Omental fat pad (tissue), 3 donors: ENCODE measurements at regions not wholly inside any gene's neighbourhood (a gene's known extent, or its start where the extent isn't known, plus 50 kb on each side); places are given as distances from the start of the nearest gene placed in this dataset.
"Not testable (repeated sequence)": the region's sequence is repeated elsewhere in the genome, so short reads cannot be mapped to it uniquely, and the experiment has no call there.

Experiments
- ATAC-seq: fragments of 150-250 bp; one replicate; pipeline ENCODE4 v1.9.1; 2016; ENCODE audit warnings: mild to moderate bottlenecking, moderate library complexity; ENCODE audit not compliant: low FRiP score
- DNase-seq: peaks from one replicate; pipeline ENCODE4 v3.0.0-alpha.2; 2019; ENCODE audit warnings: low spot score
- CTCF ChIP-seq, 3 donors: fragments of 450-650 bp; IDR thresholded peaks; one replicate each; pipeline ENCODE4 v1.5.1; 2016 to 2017; ENCODE audit warnings: antibody characterized with exemption in 3 of 3, mild to moderate bottlenecking in 3 of 3, moderate library complexity in 2 of 3

DNA sequence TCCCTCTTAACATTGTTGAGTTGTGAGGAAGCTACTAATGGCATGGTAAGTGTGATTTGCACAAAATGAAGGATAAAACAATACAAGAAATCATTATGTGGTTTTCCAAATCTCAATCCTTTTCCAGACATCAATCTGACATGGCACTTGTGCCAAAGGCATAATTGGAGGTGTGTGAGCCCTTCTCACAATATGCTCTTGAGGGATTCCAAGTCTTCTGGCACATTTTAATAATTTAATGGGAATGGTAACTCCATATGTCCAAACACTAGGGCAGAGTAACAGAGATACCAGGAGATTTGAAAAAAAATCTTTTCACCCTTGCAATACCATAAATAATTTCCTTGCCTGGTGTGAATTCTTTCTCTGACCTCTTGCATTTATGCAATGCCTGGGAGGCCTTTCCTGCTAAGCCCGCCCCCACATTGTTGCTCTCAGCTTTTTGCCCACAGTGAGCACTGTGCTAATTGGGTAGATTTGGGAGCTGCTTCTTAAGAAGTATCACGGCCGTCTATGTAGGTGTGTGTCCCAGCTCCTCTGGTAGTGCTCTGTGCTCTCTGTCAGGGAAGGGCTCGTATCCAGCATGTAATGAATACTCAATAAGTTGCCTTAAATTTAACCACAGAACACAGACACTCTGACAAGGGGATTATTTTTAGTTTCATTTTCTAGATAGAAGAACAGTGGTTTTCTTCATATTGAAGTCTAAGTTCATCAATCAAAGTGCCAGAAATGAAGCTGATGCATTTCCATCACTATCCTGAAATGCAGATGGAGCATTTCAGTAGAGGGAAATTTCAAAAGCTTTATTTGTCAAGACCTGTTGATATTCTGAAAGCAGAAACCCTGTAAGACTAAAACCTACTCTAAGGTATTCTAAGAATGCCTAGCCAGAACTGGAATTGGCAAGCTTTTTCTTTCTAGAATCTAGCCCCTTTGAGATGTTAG, 54.4 kb upstream of the CEP85L start:
- TF ChIP-seq CTCF (IDR thresholded peaks at IDR 0.05): no peak
- DNase-seq (no peak), ATAC-seq (peak; percentile 67)

GRCh38 chr6:118704915-118705314, 53.5 kb upstream of the CEP85L start:
- ATAC-seq: no peak
- no peak for TF ChIP-seq CTCF (IDR thresholded peaks at IDR 0.05)
- DNase-seq: no peak

DNA sequence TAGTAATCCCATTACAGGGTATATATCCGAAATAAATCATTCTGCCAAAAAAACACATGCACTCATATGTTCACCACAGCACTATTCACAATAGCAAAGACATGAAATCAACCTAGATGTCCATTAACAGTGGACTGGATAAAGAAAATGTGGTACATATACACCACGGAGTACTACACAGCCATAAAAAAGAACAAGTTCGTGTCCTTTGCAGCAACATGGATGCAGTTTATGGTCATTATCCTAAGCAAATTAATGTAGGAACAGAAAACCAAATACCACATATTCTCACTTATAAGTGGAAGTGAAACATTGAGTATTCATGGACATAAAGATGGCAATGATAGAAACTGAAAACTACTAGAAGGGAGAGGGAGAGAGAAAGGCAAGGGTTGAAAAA, 49.9 kb upstream of the CEP85L start:
- not testable (repeated sequence) for DNase-seq, ATAC-seq
